ENCODE measurements at regions not wholly inside any gene's neighbourhood (a gene's known extent, or its start where the extent isn't known, plus 50 kb on each side); places are given as distances from the start of the nearest gene placed in this dataset.

DNA sequence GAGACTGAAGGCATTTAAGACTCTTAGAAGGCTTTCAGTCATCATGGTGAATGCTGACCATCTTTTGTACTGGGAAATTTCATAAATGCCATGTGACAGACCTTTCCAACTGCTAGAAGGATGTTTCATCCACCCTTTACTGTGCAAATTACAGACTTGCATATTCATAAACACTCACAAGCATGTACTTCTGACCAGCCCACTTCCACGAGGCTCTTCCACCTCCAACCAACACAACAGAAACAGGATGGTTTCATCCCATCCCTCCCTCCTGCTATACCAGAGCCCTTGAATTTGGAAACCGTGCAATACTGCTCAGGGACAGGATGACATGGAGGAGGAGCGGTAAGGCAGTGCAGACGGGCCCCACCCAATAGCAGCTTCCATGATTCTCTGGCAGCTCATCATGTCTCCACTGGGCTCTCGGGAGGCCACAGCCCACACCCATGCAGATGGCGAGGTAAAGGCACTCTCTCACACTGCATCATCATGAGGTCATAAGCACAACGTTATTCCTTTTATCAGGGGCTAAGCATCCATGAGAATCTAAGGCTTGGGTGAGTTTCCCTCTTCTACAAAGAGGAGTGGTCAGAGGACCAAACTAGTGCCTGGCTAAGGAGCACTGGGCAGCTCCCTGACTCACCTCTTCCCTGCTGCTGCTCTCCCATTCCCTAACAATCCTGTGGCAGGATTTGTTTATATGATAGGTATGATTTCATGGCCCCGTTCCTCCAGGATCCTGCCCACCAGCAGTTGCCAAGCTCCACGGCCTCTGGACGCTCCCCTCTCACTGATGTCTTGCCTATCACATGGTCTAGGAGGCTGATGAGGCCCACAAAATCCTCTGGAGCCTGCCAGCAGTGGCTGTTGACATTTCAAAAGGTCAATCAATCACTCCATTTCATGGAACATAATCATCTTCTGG, 94.4 kb upstream of the FSTL4 start:
- Mint-ChIP-seq H3K27ac (ENCODE audit: unreplicated experiment) (no peak overlapping the region), H3K27me3 (ENCODE audit: low read depth) (no peaks in the 10 kb centered on the region), H3K4me1 (ENCODE audit: low read depth) (peaks cover 8% of the 10 kb centered on the region), H3K9me3 (ENCODE audit: low read depth) (no peaks in the 10 kb centered on the region), H3K36me3 (ENCODE audit: low read depth) (no peaks in the 10 kb centered on the region), H3K4me3 (ENCODE audit: unreplicated experiment) (no peak overlapping the region)
- TF ChIP-seq, protein P1, sequence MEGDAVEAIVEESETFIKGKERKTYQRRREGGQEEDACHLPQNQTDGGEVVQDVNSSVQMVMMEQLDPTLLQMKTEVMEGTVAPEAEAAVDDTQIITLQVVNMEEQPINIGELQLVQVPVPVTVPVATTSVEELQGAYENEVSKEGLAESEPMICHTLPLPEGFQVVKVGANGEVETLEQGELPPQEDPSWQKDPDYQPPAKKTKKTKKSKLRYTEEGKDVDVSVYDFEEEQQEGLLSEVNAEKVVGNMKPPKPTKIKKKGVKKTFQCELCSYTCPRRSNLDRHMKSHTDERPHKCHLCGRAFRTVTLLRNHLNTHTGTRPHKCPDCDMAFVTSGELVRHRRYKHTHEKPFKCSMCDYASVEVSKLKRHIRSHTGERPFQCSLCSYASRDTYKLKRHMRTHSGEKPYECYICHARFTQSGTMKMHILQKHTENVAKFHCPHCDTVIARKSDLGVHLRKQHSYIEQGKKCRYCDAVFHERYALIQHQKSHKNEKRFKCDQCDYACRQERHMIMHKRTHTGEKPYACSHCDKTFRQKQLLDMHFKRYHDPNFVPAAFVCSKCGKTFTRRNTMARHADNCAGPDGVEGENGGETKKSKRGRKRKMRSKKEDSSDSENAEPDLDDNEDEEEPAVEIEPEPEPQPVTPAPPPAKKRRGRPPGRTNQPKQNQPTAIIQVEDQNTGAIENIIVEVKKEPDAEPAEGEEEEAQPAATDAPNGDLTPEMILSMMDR (IDR thresholded peaks at IDR 0.05), result no peak
- DNase-seq (ENCODE audit: low spot score), result no peak

DNA sequence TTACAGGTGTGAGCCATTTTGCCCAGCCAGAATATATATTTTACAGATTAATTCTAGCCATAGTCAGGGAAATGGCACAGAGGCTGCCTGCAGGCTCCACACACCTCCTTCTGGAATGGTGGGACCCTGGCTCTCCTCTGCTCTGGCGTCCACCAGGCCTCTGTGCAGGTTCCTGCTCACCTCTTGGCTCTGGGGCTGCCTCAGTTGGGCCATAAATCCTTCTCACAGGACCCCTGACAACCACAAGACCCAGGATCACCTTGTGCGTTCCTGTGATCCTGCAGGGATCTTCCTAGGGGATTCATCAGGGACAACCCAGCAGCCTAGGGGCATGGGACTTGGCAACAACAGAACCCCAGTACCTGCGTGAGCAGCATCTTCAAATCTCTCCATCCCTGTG, 93.0 kb upstream of the FSTL4 start:
- Mint-ChIP-seq H3K4me1 (ENCODE audit: low read depth) (peaks cover 8% of the 10 kb centered on the region), H3K4me3 (ENCODE audit: unreplicated experiment) (no peak overlapping the region), H3K36me3 (ENCODE audit: low read depth) (no peaks in the 10 kb centered on the region), H3K9me3 (ENCODE audit: low read depth) (no peaks in the 10 kb centered on the region), H3K27ac (ENCODE audit: unreplicated experiment) (no peak overlapping the region), H3K27me3 (ENCODE audit: low read depth) (peaks cover under 1% of the 10 kb centered on the region)
- TF ChIP-seq, protein P1 (IDR thresholded peaks at IDR 0.05), result no peak
- no peak for DNase-seq (ENCODE audit: low spot score)

- Mint-ChIP-seq H3K27me3 (ENCODE audit: low read depth) (peaks cover 2% of the 10 kb centered on the region), H3K4me3 (ENCODE audit: unreplicated experiment) (no peak overlapping the region), H3K9me3 (ENCODE audit: low read depth) (no peaks in the 10 kb centered on the region), H3K4me1 (ENCODE audit: low read depth) (peaks cover 6% of the 10 kb centered on the region), H3K36me3 (ENCODE audit: low read depth) (no peaks in the 10 kb centered on the region), H3K27ac (ENCODE audit: unreplicated experiment) (no peak overlapping the region)
- no peak for DNase-seq (ENCODE audit: low spot score)
- TF ChIP-seq, protein P1 (IDR thresholded peaks at IDR 0.05), result no peak
Observed at GRCh38 chr5:133704411-133704810, 92.1 kb upstream of the FSTL4 start.

GRCh38 chr5:133703935-133704334, 91.6 kb upstream of the FSTL4 start:
- no peak for DNase-seq (ENCODE audit: low spot score)
- Mint-ChIP-seq H3K27ac (ENCODE audit: unreplicated experiment) (no peak overlapping the region), H3K4me1 (ENCODE audit: low read depth) (peaks cover 1% of the 10 kb centered on the region), H3K36me3 (ENCODE audit: low read depth) (no peaks in the 10 kb centered on the region), H3K9me3 (ENCODE audit: low read depth) (no peaks in the 10 kb centered on the region), H3K27me3 (ENCODE audit: low read depth) (peaks cover 2% of the 10 kb centered on the region), H3K4me3 (ENCODE audit: unreplicated experiment) (no peak overlapping the region)
- TF ChIP-seq, protein P1 (IDR thresholded peaks at IDR 0.05), result no peak

GRCh38 chr5:133702791-133703770, 90.7 kb upstream of the FSTL4 start:
- no peak for DNase-seq (ENCODE audit: low spot score)
- TF ChIP-seq, protein P1 (IDR thresholded peaks at IDR 0.05), result no peak
- H3K27me3 Mint-ChIP-seq (ENCODE audit: low read depth), result peaks cover 2% of the 10 kb centered on the region
- H3K36me3 Mint-ChIP-seq (ENCODE audit: low read depth), result no peaks in the 10 kb centered on the region
- H3K4me3 Mint-ChIP-seq (ENCODE audit: unreplicated experiment), result no peak overlapping the region
- no peaks in the 10 kb centered on the region for H3K4me1 Mint-ChIP-seq (ENCODE audit: low read depth)
- no peaks in the 10 kb centered on the region for H3K9me3 Mint-ChIP-seq (ENCODE audit: low read depth)
- no peak overlapping the region for H3K27ac Mint-ChIP-seq (ENCODE audit: unreplicated experiment)

Data from chondrocyte (in vitro differentiated cells).